ENCODE measurements at regions not wholly inside any gene's neighbourhood (a gene's known extent, or its start where the extent isn't known, plus 50 kb on each side); places are given as distances from the start of the nearest gene placed in this dataset.

DNA sequence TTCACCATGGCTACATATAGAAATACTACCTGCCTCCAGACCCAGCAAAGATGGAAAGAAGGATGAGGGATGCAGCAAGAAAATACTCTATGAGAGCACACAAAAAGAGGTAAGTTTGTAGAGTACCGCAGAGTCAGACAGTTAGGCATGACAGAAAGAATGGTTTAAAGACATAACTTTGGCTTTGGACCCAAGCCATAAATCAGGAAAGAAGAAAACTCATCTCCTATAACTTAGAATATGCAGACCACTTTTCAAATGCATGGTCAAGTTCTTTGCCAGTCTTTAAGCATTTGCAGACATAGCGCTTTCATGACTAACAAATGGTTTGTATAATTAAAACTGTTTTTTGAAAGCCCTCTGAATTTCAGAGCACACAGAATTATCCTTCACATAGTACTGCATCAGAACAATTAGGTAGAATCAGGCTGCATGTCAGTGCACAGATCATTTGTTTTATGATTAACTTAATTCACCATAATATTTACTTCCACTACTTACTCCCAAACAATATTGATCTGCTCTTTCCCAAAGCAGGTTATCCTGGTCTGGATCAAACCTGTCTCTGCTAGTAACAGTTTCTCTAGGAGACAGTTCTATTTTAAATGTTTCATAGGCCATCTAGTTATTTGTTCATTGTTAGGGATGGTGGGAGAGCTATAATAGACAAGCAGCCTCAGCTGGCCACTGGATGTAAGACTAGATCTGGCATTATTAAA is 280.7 kb upstream of the NR5A2 start:
- TF ChIP-seq CTCF (IDR thresholded peaks at IDR 0.05; ENCODE audit: borderline replicate concordance, extremely low read depth, low read length, poor library complexity, severe bottlenecking) (no peak), EZH2 (IDR thresholded peaks at IDR 0.05; ENCODE audit: borderline replicate concordance, low read depth, low read length, severe bottlenecking) (no peak)

Measured in DND-41 (cell line).